H9 (cell line): ENCODE measurements at regions not wholly inside any gene's neighbourhood (a gene's known extent, or its start where the extent isn't known, plus 50 kb on each side); places are given as distances from the start of the nearest gene placed in this dataset.
A peak's percentile ranks its signal among the peaks of the same experiment; 100 is the strongest.

Experiments used
- DNase-seq: peaks from one replicate; pipeline ENCODE4 v3.0.0-alpha.2; 2017
- H2AFZ ChIP-seq: one replicate; pipeline ENCODE4 v1.6.1; 2013; ENCODE audit warnings: mild to moderate bottlenecking, low read length, control low read depth, moderate library complexity
- H2AK5ac ChIP-seq: 2 replicates; pipeline ENCODE4 v1.6.1; 2013; ENCODE audit warnings: low read length, control low read depth, mixed read lengths; ENCODE audit not compliant: insufficient read length
- H2BK120ac ChIP-seq: one replicate; pipeline ENCODE4 v1.6.1; 2013; ENCODE audit warnings: low read depth, mild to moderate bottlenecking, low read length, control low read depth, inconsistent platforms; ENCODE audit not compliant: poor library complexity, severe bottlenecking
- H2BK12ac ChIP-seq: 2 replicates; pipeline ENCODE4 v1.6.1; 2013; ENCODE audit warnings: low read length, control low read depth, mixed read lengths, low read depth; ENCODE audit not compliant: insufficient read length
- H2BK15ac ChIP-seq: 2 replicates; pipeline ENCODE4 v1.6.1; 2013; ENCODE audit warnings: low read depth, low read length, control low read depth
- H2BK20ac ChIP-seq: one replicate; pipeline ENCODE4 v1.6.1; 2013; ENCODE audit warnings: low read depth, mild to moderate bottlenecking, low read length, control low read depth, inconsistent platforms; ENCODE audit not compliant: poor library complexity, severe bottlenecking
- H2BK5ac ChIP-seq: 2 replicates; pipeline ENCODE4 v1.6.1; 2013; ENCODE audit warnings: low read length, control low read depth, mixed read lengths; ENCODE audit not compliant: insufficient read length
- H3K14ac ChIP-seq: 2 replicates; pipeline ENCODE4 v1.6.1; 2013; ENCODE audit warnings: low read length, control low read depth; ENCODE audit not compliant: insufficient read depth
- H3K18ac ChIP-seq: 2 replicates; pipeline ENCODE4 v1.6.1; 2013; ENCODE audit warnings: low read depth, mild to moderate bottlenecking, mixed read lengths, low read length, control low read depth; ENCODE audit not compliant: insufficient read length
- H3K23ac ChIP-seq: 2 replicates; pipeline ENCODE4 v1.6.1; 2013; ENCODE audit warnings: low read length, control low read depth, mixed read lengths, low read depth; ENCODE audit not compliant: insufficient read length
- H3K23me2 ChIP-seq: 2 replicates; pipeline ENCODE4 v1.6.1; 2013; ENCODE audit warnings: low read depth, mild to moderate bottlenecking, mixed read lengths, low read length, control low read depth; ENCODE audit not compliant: insufficient read length, poor library complexity, severe bottlenecking
- H3K27ac ChIP-seq: 2 replicates; pipeline ENCODE4 v1.5.1; 2013; ENCODE audit warnings: low read length, control low read depth, mixed read lengths, low read depth; ENCODE audit not compliant: insufficient read length
- H3K27me3 ChIP-seq: 2 replicates; pipeline ENCODE4 v1.6.1; 2013; ENCODE audit warnings: low read length, control low read depth, inconsistent platforms; ENCODE audit not compliant: insufficient read depth
- H3K4ac ChIP-seq: 2 replicates; pipeline ENCODE4 v1.6.1; 2013; ENCODE audit warnings: low read depth, mild to moderate bottlenecking, control low read depth, inconsistent platforms, low read length, moderate library complexity
- H3K4me1 ChIP-seq: 2 replicates; pipeline ENCODE4 v1.6.1; 2013; ENCODE audit warnings: low read length, control low read depth, inconsistent platforms; ENCODE audit not compliant: insufficient read depth
- H3K4me2 ChIP-seq: 2 replicates; pipeline ENCODE4 v1.6.1; 2013; ENCODE audit warnings: low read length, control low read depth, mixed read lengths; ENCODE audit not compliant: insufficient read length, insufficient read depth
- H3K56ac ChIP-seq: 2 replicates; pipeline ENCODE4 v1.6.1; 2013; ENCODE audit warnings: low read depth, mild to moderate bottlenecking, mixed read lengths, low read length, control low read depth; ENCODE audit not compliant: insufficient read length
- H3K79me1 ChIP-seq: 2 replicates; pipeline ENCODE4 v1.6.1; 2013; ENCODE audit warnings: low read depth, mild to moderate bottlenecking, moderate library complexity, low read length, control low read depth, inconsistent platforms; ENCODE audit not compliant: insufficient read depth, poor library complexity, severe bottlenecking
- H3K79me2 ChIP-seq: 2 replicates; pipeline ENCODE4 v1.6.1; 2013; ENCODE audit warnings: low read length, control low read depth, inconsistent platforms; ENCODE audit not compliant: insufficient read depth
- H3K9ac ChIP-seq: 2 replicates; pipeline ENCODE4 v1.6.1; 2013; ENCODE audit warnings: low read length, control low read depth, mixed read lengths; ENCODE audit not compliant: insufficient read length; ENCODE audit errors: extremely low read depth
- H3K9me3 ChIP-seq: one replicate; pipeline ENCODE4 v1.6.1; 2013; ENCODE audit warnings: low read depth, low read length, inconsistent platforms; ENCODE audit not compliant: control insufficient read depth
- H3T11ph ChIP-seq: one replicate; pipeline ENCODE4 v1.6.1; 2013; ENCODE audit warnings: mild to moderate bottlenecking, low read length, control low read depth, inconsistent platforms
- H4K20me1 ChIP-seq: one replicate; pipeline ENCODE4 v1.6.1; 2013; ENCODE audit not compliant: control insufficient read depth, insufficient read length, insufficient read depth
- H4K5ac ChIP-seq: 2 replicates; pipeline ENCODE4 v1.6.1; 2013; ENCODE audit warnings: low read depth, mild to moderate bottlenecking, mixed read lengths, low read length, control low read depth; ENCODE audit not compliant: insufficient read length
- H4K8ac ChIP-seq: replicated peaks from 2 replicates; pipeline ENCODE4 v1.6.1; 2013; ENCODE audit warnings: low read length, control low read depth, mixed read lengths, low read depth; ENCODE audit not compliant: insufficient read length
- H4K91ac ChIP-seq: 2 replicates; pipeline ENCODE4 v1.6.1; 2013; ENCODE audit warnings: low read depth, mild to moderate bottlenecking, moderate library complexity, mixed read lengths, low read length, control low read depth; ENCODE audit not compliant: insufficient read length
- H3K27ac Mint-ChIP-seq, 3 experiments: 2 replicates in 2 of 3; 3 replicates in 1 of 3; pipeline ENCODE4 v1.8.0; 2020 to 2021; ENCODE audit warnings: mixed read lengths in 3 of 3, mild to moderate bottlenecking in 1 of 3, moderate library complexity in 1 of 3
- H3K27me3 Mint-ChIP-seq: 2 replicates; pipeline ENCODE4 v1.8.0; 2021; ENCODE audit warnings: low read depth, mild to moderate bottlenecking, moderate library complexity, mixed read lengths
- H3K36me3 Mint-ChIP-seq, 3 experiments: 2 replicates in 2 of 3; 3 replicates in 1 of 3; pipeline ENCODE4 v1.8.0; 2020 to 2021; ENCODE audit warnings: low read depth in 3 of 3, mixed read lengths in 3 of 3; ENCODE audit not compliant: insufficient read depth in 1 of 3
- H3K4me1 Mint-ChIP-seq, 2 experiments: 2 replicates each; pipeline ENCODE4 v1.8.0; 2020; ENCODE audit warnings: mixed read lengths in 2 of 2
- H3K4me3 Mint-ChIP-seq, 2 experiments: 2 replicates in 1 of 2; 3 replicates in 1 of 2; pipeline ENCODE4 v1.8.0; 2020 to 2021; ENCODE audit warnings: mild to moderate bottlenecking in 2 of 2, mixed read lengths in 2 of 2, moderate library complexity in 1 of 2
- H3K9me3 Mint-ChIP-seq, 2 experiments: 2 replicates in 1 of 2; 3 replicates in 1 of 2; pipeline ENCODE4 v1.8.0; 2020; ENCODE audit warnings: mild to moderate bottlenecking in 2 of 2, mixed read lengths in 2 of 2, moderate library complexity in 1 of 2
- CTCF ChIP-seq: fragments of 200-600 bp; sonication (generic); conservative IDR thresholded peaks from 3 replicates; pipeline ENCODE4 v1.8.0; 2021; ENCODE audit warnings: antibody characterized with exemption, mild to moderate bottlenecking
- WGBS: extraction: QIAGEN DNeasy Blood & Tissue Kit; methylation state at CpG from one replicate; pipeline ENCODE4 v1.1.7; 2013; ENCODE audit warnings: missing lambda C conversion rate, low lambda C conversion rate, mixed read lengths; ENCODE audit not compliant: insufficient read length; ENCODE audit errors: extremely low coverage; 5-methylcytosine and 5-hydroxymethylcytosine counted together

- Histone ChIP-seq H2BK12ac (no peak overlapping the region), H3K4me1 (no peaks in the 10 kb centered on the region), H3K56ac (no peak overlapping the region), H4K5ac (no peak overlapping the region), H2BK15ac (no peak overlapping the region), H3K79me2 (no peaks in the 10 kb centered on the region), H3T11ph (no peak overlapping the region), H3K9me3 (no peaks in the 10 kb centered on the region), H3K4ac (no peak overlapping the region), H2BK5ac (no peak overlapping the region), H2AK5ac (no peak overlapping the region), H3K18ac (no peak overlapping the region), H3K23me2 (no peaks in the 10 kb centered on the region), H4K20me1 (no peaks in the 10 kb centered on the region), H3K79me1 (no peaks in the 10 kb centered on the region), H3K9ac (no peak overlapping the region), H4K8ac (no peak overlapping the region), H4K91ac (no peak overlapping the region), H3K27me3 (no peaks in the 10 kb centered on the region), H2BK120ac (no peak overlapping the region), H2BK20ac (no peak overlapping the region), H3K23ac (no peak overlapping the region), H3K4me2 (no peak overlapping the region), H2AFZ (no peak overlapping the region), H3K27ac (no peak overlapping the region), H3K14ac (no peak overlapping the region)
- no peak for TF ChIP-seq CTCF
- WGBS, result no CpG with 5 or more reads among the region's 14 CpGs
- DNase-seq, result no peak
- H3K9me3 Mint-ChIP-seq, result no peaks in the 10 kb centered on the region
- H3K27me3 Mint-ChIP-seq, result peaks cover 23% of the 10 kb centered on the region
- H3K36me3 Mint-ChIP-seq, result no peaks in the 10 kb centered on the region
- H3K27ac Mint-ChIP-seq, result peak overlapping the region in 1 of 3 experiments; percentile 2; a peak in 1 of 7 replicates
- peaks cover 10 to 12% of the 10 kb centered on the region in 2 experiments for H3K4me1 Mint-ChIP-seq
- no peak overlapping the region for H3K4me3 Mint-ChIP-seq
Measured at GRCh38 chr5:6545036-6545693, 87.7 kb downstream of the NSUN2 start.
